ENCODE measurements at regions not wholly inside any gene's neighbourhood (a gene's known extent, or its start where the extent isn't known, plus 50 kb on each side); places are given as distances from the start of the nearest gene placed in this dataset.
A peak's percentile ranks its signal among the peaks of the same experiment; 100 is the strongest.

- H3K4me2 ChIP-seq (ENCODE audit: low read length) = no peak overlapping the region
- H3K27ac ChIP-seq (ENCODE audit: low read depth, low read length, poor library complexity, severe bottlenecking) = no peak overlapping the region
Measured at GRCh38 chr18:7341581-7342337, 110.9 kb downstream of the LRRC30 start.

GRCh38 chr18:7349181-7349837 is 118.4 kb downstream of the LRRC30 start:
- H3F3A ChIP-seq (ENCODE audit: insufficient read depth, low read length) = no peaks in the 10 kb centered on the region
- H3K4me2 ChIP-seq (ENCODE audit: low read length) = no peak overlapping the region
- H4K20me1 ChIP-seq (ENCODE audit: insufficient read depth, low read length) = no peaks in the 10 kb centered on the region
- no peak overlapping the region for H2AFZ ChIP-seq (ENCODE audit: low read length)
- TF ChIP-seq CTCF (IDR thresholded peaks at IDR 0.05; ENCODE audit: low read length) (peak; percentile 28), EZH2 (IDR thresholded peaks at IDR 0.05; ENCODE audit: borderline replicate concordance, low read length) (no peak)
- H3K4me3 ChIP-seq (ENCODE audit: low read depth, low read length, poor library complexity, severe bottlenecking) = no peak overlapping the region
- H3K36me3 ChIP-seq (ENCODE audit: insufficient read depth, low read length) = no peaks in the 10 kb centered on the region
- no peaks in the 10 kb centered on the region for H3K79me2 ChIP-seq (ENCODE audit: insufficient read depth, low read length)
- no peaks in the 10 kb centered on the region for H3K9me3 ChIP-seq (ENCODE audit: low read length)
- H3K9ac ChIP-seq (ENCODE audit: low read length) = no peak overlapping the region
- no peaks in the 10 kb centered on the region for H3K4me1 ChIP-seq (ENCODE audit: insufficient read depth, low read length, severe bottlenecking)
- no peak overlapping the region for H3K27ac ChIP-seq (ENCODE audit: low read depth, low read length, poor library complexity, severe bottlenecking)
- H3K27me3 ChIP-seq (ENCODE audit: insufficient read depth, low read length) = no peaks in the 10 kb centered on the region
- no peaks in the 10 kb centered on the region for H3K9me2 ChIP-seq (ENCODE audit: low read depth, low read length)

More at GRCh38 chr18:7341581-7342337, 110.9 kb downstream of the LRRC30 start:
- no peaks in the 10 kb centered on the region for H3K36me3 ChIP-seq (ENCODE audit: insufficient read depth, low read length)
- TF ChIP-seq CTCF (IDR thresholded peaks at IDR 0.05; ENCODE audit: low read length) (no peak), EZH2 (IDR thresholded peaks at IDR 0.05; ENCODE audit: borderline replicate concordance, low read length) (no peak)
- no peaks in the 10 kb centered on the region for H3K79me2 ChIP-seq (ENCODE audit: insufficient read depth, low read length)
- no peaks in the 10 kb centered on the region for H3K4me1 ChIP-seq (ENCODE audit: insufficient read depth, low read length, severe bottlenecking)
- H3K9me2 ChIP-seq (ENCODE audit: low read depth, low read length) = no peaks in the 10 kb centered on the region
- no peaks in the 10 kb centered on the region for H3K9me3 ChIP-seq (ENCODE audit: low read length)
- no peak overlapping the region for H3K4me3 ChIP-seq (ENCODE audit: low read depth, low read length, poor library complexity, severe bottlenecking)
- H3K27me3 ChIP-seq (ENCODE audit: insufficient read depth, low read length) = no peaks in the 10 kb centered on the region
- H4K20me1 ChIP-seq (ENCODE audit: insufficient read depth, low read length) = no peaks in the 10 kb centered on the region
- no peak overlapping the region for H2AFZ ChIP-seq (ENCODE audit: low read length)
- no peak overlapping the region for H3K9ac ChIP-seq (ENCODE audit: low read length)
- no peaks in the 10 kb centered on the region for H3F3A ChIP-seq (ENCODE audit: insufficient read depth, low read length)

- H3K79me2 ChIP-seq (ENCODE audit: insufficient read depth, low read length) = no peaks in the 10 kb centered on the region
- H3K4me2 ChIP-seq (ENCODE audit: low read length) = no peak overlapping the region
- no peak for TF ChIP-seq EZH2 (IDR thresholded peaks at IDR 0.05; ENCODE audit: borderline replicate concordance, low read length)
- TF ChIP-seq CTCF (IDR thresholded peaks at IDR 0.05; ENCODE audit: low read length) = no peak
- no peak overlapping the region for H3K4me3 ChIP-seq (ENCODE audit: low read depth, low read length, poor library complexity, severe bottlenecking)
- no peaks in the 10 kb centered on the region for H3F3A ChIP-seq (ENCODE audit: insufficient read depth, low read length)
- H4K20me1 ChIP-seq (ENCODE audit: insufficient read depth, low read length) = no peaks in the 10 kb centered on the region
- H3K9ac ChIP-seq (ENCODE audit: low read length) = no peak overlapping the region
- H3K36me3 ChIP-seq (ENCODE audit: insufficient read depth, low read length) = no peaks in the 10 kb centered on the region
- no peaks in the 10 kb centered on the region for H3K4me1 ChIP-seq (ENCODE audit: insufficient read depth, low read length, severe bottlenecking)
- no peak overlapping the region for H2AFZ ChIP-seq (ENCODE audit: low read length)
- no peaks in the 10 kb centered on the region for H3K27me3 ChIP-seq (ENCODE audit: insufficient read depth, low read length)
- no peaks in the 10 kb centered on the region for H3K9me3 ChIP-seq (ENCODE audit: low read length)
- H3K27ac ChIP-seq (ENCODE audit: low read depth, low read length, poor library complexity, severe bottlenecking) = no peak overlapping the region
- no peaks in the 10 kb centered on the region for H3K9me2 ChIP-seq (ENCODE audit: low read depth, low read length)
Measured at GRCh38 chr18:7358989-7359726, 128.3 kb downstream of the LRRC30 start.
